ENCODE measurements at regions not wholly inside any gene's neighbourhood (a gene's known extent, or its start where the extent isn't known, plus 50 kb on each side); places are given as distances from the start of the nearest gene placed in this dataset.

- TF ChIP-seq CTCF (IDR thresholded peaks at IDR 0.05): no peak
- no peaks in the 10 kb centered on the region for H3K4me1 ChIP-seq (ENCODE audit: control insufficient read depth, insufficient read depth, low read length)
- Mint-ChIP-seq H3K27ac (no peak overlapping the region), H3K9me3 (peaks cover 0 to 7% of the 10 kb centered on the region in 2 donors), H3K4me3 (no peak overlapping the region), H3K36me3 (no peaks in the 10 kb centered on the region), H3K4me1 (no peaks in the 10 kb centered on the region), H3K27me3 (ENCODE audit: low read depth in 2 of 2) (no peaks in the 10 kb centered on the region)
- DNase-seq: no peak
- 38% methylated on average over 9 of the region's 9 CpGs for WGBS (ENCODE audit: insufficient coverage)
- H3K27ac ChIP-seq (ENCODE audit: low read length): no peak overlapping the region
- ATAC-seq: no peak
- intact Hi-C loops (cut with micrococcal nuclease): no loop called here
- H3K27me3 ChIP-seq (ENCODE audit: control insufficient read depth, insufficient read depth, low read length): no peaks in the 10 kb centered on the region
- H3K9me3 ChIP-seq (ENCODE audit: control insufficient read depth, insufficient read depth, low read length): peaks cover 5% of the 10 kb centered on the region
- no peaks in the 10 kb centered on the region for H3K36me3 ChIP-seq (ENCODE audit: control insufficient read depth, insufficient read depth, low read length)
- no peak overlapping the region for H3K4me3 ChIP-seq (ENCODE audit: low read length)
Observed at GRCh38 chrX:455673-456072, 69.0 kb upstream of the PPP2R3B start.

GRCh38 chrX:456146-456545 is 69.4 kb upstream of the PPP2R3B start:
- intact Hi-C loops (cut with micrococcal nuclease): no loop called here
- Mint-ChIP-seq H3K4me3 (no peak overlapping the region), H3K9me3 (peaks cover 0 to 7% of the 10 kb centered on the region in 2 donors), H3K4me1 (no peaks in the 10 kb centered on the region), H3K36me3 (no peaks in the 10 kb centered on the region), H3K27ac (no peak overlapping the region), H3K27me3 (ENCODE audit: low read depth in 2 of 2) (no peaks in the 10 kb centered on the region)
- no peaks in the 10 kb centered on the region for H3K4me1 ChIP-seq (ENCODE audit: control insufficient read depth, insufficient read depth, low read length)
- ATAC-seq (no peak), DNase-seq (no peak)
- no peaks in the 10 kb centered on the region for H3K36me3 ChIP-seq (ENCODE audit: control insufficient read depth, insufficient read depth, low read length)
- TF ChIP-seq CTCF (IDR thresholded peaks at IDR 0.05): no peak
- H3K9me3 ChIP-seq (ENCODE audit: control insufficient read depth, insufficient read depth, low read length): peaks cover 5% of the 10 kb centered on the region
- no peak overlapping the region for H3K4me3 ChIP-seq (ENCODE audit: low read length)
- H3K27me3 ChIP-seq (ENCODE audit: control insufficient read depth, insufficient read depth, low read length): no peaks in the 10 kb centered on the region
- H3K27ac ChIP-seq (ENCODE audit: low read length): no peak overlapping the region

GRCh38 chrX:456551-457291 is 70.0 kb upstream of the PPP2R3B start:
- Histone ChIP-seq H3K4me3 (ENCODE audit: low read length) (no peak overlapping the region), H3K27me3 (ENCODE audit: control insufficient read depth, insufficient read depth, low read length) (no peaks in the 10 kb centered on the region), H3K27ac (ENCODE audit: low read length) (no peak overlapping the region), H3K4me1 (ENCODE audit: control insufficient read depth, insufficient read depth, low read length) (no peaks in the 10 kb centered on the region), H3K36me3 (ENCODE audit: control insufficient read depth, insufficient read depth, low read length) (no peaks in the 10 kb centered on the region), H3K9me3 (ENCODE audit: control insufficient read depth, insufficient read depth, low read length) (peaks cover 5% of the 10 kb centered on the region)
- 52% methylated on average over 4 of the region's 5 CpGs for WGBS (ENCODE audit: insufficient coverage)
- Mint-ChIP-seq H3K27ac (no peak overlapping the region), H3K36me3 (no peaks in the 10 kb centered on the region), H3K4me3 (no peak overlapping the region), H3K4me1 (peaks cover 0 to 2% of the 10 kb centered on the region in 2 donors), H3K9me3 (peaks cover 4 to 10% of the 10 kb centered on the region in 2 donors), H3K27me3 (ENCODE audit: low read depth in 2 of 2) (no peaks in the 10 kb centered on the region)
- DNase-seq (no peak), ATAC-seq (no peak)
- intact Hi-C loops (cut with micrococcal nuclease): no loop called here
- TF ChIP-seq CTCF (IDR thresholded peaks at IDR 0.05): no peak

- no peak overlapping the region for H3K4me3 Mint-ChIP-seq
- 71% methylated on average over 2 of the region's 2 CpGs for WGBS (ENCODE audit: insufficient coverage)
Observed at GRCh38 chrX:457292-457679, 70.6 kb upstream of the PPP2R3B start.

More at GRCh38 chrX:457292-457679, 70.6 kb upstream of the PPP2R3B start:
- intact Hi-C loops (cut with micrococcal nuclease): no loop called here
- TF ChIP-seq CTCF (IDR thresholded peaks at IDR 0.05): no peak
- Histone ChIP-seq H3K36me3 (ENCODE audit: control insufficient read depth, insufficient read depth, low read length) (no peaks in the 10 kb centered on the region), H3K27ac (ENCODE audit: low read length) (no peak overlapping the region), H3K27me3 (ENCODE audit: control insufficient read depth, insufficient read depth, low read length) (no peaks in the 10 kb centered on the region), H3K9me3 (ENCODE audit: control insufficient read depth, insufficient read depth, low read length) (peaks cover 5% of the 10 kb centered on the region), H3K4me1 (ENCODE audit: control insufficient read depth, insufficient read depth, low read length) (no peaks in the 10 kb centered on the region), H3K4me3 (ENCODE audit: low read length) (no peak overlapping the region)
- Mint-ChIP-seq H3K27ac (no peak overlapping the region), H3K4me1 (peaks cover 0 to 5% of the 10 kb centered on the region in 2 donors), H3K36me3 (no peaks in the 10 kb centered on the region), H3K27me3 (ENCODE audit: low read depth in 2 of 2) (no peaks in the 10 kb centered on the region), H3K9me3 (peaks cover 6 to 12% of the 10 kb centered on the region in 2 donors)
- ATAC-seq (no peak), DNase-seq (no peak)
